HCEC 1CT (cell line): ENCODE measurements at regions not wholly inside any gene's neighbourhood (a gene's known extent, or its start where the extent isn't known, plus 50 kb on each side); places are given as distances from the start of the nearest gene placed in this dataset.

Experiments used
- DNase-seq: peaks from one replicate; pipeline ENCODE4 v3.0.0-alpha.2; 2017

DNA sequence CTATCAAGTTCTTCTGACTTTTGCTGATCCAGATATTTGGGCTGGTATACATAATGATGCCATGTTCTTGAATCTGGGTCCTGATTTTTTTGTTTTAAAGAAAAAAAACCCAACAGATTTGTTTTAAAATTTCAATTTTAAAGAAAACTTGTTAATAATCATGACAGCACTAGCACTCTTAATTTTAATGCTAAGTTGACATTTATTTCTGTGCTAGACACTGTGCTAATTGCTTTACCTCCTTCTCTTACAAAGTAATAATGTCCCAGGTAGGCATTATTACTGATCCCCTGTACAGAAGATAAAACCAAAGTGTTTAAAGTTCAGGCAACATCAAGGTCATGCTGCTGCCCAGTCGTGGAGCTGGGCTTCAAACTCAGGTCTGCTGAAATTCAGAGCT, 101.9 kb downstream of the ZNF608 start:
- DNase-seq: no peak

DNA sequence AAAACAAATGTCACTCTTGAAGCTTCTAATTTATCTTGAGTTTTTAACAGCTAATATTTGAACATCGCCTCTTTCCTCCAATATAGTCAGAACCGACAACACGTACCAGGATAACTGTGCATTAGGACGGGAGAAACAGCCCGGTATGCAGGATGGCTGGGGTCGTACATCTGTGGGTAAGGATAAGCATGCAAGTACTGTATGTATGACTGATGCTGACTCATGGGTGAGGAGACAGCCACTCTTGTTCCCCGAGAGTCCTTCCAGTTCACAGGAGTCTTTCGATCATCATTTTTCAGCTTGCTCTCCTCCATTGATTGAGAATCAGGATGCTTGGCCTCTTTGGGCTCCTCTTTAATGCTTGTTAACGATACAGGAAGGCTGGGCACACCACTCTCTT, 102.3 kb downstream of the ZNF608 start:
- peak; percentile 69 for DNase-seq

DNA sequence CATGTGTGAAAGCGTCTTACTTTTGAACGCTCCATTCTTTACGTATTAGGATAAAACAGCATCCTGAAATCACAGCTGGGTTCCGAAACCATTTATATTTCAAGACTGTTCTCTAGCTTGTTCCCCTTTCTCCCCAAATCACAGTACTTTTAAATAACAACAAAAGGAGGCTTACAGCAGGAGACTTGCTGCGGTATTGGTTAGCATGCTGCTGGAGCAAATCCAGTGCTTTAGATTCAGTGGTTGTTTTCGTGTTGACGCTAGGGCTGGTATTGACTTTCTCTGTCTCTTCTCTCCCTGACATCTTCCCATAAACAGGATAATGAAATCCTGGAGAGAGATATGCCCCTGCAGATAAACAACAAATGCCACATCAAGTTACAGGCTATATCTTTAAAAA, 103.1 kb downstream of the ZNF608 start:
- DNase-seq: no peak

DNA sequence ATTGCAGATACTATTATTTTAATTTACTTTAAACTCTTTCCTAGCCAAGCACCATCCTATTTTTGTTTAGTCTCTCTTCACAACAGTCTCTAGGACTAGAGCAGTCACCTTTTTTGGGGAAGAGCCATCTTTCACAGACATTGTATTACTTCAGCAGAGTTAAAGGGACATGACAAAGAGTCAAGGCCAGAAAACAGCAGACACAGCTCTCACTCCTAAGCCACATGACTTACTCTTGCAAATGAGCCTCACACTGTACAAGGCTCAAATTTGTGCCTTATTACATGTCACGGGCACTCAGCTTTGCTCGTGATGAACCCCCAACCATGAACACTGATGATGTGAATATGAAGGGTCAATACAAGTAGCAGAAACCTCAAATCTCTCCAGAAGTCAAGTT, 104.3 kb downstream of the ZNF608 start:
- no peak for DNase-seq

DNA sequence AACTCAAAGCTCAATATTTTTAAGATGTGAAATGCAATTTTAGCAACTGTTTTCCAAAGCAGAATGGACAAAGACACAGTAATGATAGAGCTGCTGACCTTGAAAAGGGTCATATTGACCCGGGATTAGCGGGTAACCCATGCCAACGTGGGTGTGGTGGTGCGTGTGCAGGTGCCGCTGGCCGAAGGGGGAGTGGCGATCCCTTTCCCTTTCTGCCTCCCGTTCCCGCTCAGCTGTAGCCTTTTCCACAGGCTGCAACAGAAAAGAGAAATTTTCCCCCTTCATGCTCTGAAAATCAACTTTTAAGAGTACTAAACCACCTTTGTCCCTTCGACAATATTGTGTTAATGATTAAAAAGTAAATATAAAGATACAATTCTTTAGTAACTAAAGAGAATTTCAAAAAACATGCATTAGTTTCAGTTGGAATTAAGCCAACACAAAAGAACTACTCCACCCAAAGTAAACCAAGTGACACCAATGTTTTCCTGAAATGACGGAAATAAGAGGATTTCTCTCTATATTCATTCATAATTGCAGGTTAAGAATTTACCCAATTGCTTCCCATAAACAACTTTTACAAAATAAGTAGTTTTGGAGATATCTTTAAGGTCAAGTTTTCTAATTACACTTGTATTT, 105.2 kb downstream of the ZNF608 start:
- DNase-seq: no peak

DNA sequence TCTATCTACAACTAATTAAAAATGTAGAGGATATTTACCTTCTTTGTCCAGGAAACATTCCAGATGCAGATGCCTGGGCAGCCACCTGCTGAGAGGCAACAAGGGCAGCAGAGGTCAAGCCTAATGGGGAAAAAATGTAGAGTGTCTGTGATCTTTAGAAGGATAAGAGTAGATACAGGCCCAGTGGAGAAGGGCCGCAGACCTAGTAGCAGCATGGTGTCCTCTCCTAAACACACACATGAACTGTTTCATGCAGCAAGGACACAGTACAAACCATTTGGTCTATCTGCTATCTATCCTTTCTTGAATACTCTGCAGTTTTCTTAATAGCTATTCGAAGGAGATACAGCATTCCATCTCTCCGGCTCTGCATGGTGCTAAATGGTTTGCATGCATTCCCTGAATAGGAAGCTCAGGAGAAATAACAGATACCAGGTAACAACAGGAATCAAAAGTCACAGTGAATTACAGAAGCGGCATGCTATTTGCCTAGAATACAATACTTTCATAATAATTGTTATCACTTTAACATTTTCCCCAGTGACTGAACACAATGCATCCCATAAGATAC, 107.3 kb downstream of the ZNF608 start:
- no peak for DNase-seq

DNA sequence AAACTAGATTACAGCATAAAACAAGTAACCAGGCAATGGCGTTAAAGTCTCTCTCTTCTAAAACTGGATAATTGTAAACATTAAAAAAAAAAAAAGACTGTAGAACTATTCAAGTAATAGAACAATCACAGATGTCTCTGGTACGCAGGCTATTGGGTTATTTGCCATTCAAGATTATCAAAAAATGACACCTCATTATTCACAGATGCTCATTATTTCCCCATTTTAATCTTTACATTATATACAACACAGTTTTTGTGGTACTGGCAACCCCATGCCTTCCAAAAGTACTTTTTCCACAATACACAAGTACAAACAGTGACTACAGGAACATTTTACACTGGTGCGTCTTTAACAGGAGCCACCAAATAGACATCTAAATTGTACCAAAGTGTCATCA, 109.4 kb downstream of the ZNF608 start:
- no peak for DNase-seq

DNA sequence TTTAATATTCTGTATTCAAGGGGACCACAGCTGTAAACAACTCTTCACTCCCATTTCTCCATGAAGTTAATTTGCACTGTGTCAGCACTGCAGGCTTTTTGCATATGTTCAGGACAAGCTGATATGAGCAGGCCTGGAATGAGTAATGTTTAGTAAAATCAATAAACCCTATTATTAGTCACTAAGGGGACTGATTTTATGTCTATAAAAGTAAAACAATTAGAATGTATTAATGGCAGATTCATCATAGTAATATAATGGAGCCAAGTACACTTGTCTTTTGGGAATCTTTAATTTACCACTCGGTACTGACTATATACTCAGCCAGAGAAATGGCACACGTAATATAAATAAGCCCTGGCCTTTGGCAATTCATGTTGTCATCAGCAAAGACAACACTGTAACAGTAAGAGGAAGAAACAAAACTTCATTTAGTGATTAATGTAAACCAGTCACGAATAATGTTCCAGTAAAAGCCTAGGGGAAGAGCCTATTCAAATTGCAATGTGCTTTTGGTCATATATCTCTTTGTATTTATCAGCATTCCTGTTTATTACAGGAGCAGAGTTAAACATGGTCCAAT, 111.6 kb downstream of the ZNF608 start:
- peak; percentile 74 for DNase-seq

DNA sequence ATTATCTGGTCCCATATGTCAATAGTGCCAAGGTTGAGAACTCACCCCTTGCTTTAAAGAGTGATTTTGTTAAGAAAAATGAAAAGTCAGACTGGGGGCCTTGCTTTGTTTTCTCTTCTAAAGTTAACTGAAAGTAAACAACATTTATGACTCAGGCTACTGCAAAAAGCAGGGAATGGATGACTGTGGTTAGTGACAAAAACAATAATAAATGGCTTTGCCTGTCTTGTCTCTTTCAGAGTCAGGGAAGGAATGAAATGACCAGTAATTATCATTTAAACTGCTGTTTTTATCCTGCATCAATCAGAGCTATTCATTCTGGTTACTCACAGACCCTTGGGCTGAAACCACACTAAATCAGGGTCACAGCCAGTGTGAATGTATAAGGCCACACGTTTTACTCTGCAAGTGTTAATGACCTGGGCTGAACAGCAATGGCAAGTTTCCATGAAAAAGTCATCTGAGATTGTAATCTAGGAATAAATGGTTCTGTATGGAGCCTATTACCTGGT, 112.2 kb downstream of the ZNF608 start:
- peak; percentile 73 for DNase-seq

DNA sequence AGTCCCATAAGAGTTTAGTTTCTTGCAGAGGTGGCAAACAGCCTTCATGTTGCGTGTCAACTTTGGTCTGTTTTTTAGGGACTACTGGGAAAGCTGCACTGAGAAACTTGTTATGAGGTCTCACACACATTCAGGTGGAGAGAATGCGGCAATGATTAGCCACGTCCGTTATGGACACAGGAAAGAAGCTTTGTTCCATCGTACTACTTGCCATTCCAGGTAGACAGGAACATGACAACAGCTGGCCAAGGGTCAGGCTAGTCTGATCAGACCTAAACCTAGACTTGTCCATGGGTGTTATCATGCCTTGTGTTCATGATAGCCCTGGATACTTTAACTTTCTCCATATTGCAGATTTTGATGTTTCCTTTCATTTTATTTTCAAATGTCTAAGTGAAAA, 113.2 kb downstream of the ZNF608 start:
- DNase-seq: no peak

DNA sequence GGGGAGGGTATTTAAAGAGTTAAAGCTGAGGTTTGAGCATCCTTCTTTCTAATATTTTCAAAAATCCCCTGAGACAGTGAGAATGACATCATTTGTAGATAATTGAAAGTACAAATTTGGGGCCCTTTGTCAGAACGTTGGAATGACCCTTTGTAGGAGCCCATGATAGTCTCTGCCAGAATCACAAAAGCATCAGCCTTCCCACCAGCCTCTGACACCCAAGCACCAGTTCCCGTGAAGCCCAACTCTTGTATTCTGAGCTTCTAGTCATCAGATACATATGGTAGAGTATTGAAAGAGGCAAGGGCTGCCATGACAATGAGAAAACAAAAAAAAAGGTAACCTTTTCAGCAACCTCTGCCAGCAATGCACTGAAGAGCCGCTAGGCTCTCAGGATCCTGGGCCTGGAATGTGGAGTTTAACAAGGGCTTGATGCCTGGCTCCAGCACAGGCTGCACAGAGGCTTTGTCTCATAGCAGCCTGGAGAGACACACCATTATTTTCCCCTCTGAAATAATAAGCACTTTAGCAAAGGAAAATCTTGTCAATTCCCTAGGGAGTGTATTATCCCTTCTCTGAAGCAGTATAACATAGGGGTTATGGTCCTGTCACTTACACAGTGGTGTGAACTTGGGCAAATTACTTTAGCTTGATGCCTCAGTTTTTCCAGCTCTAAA, 114.4 kb downstream of the ZNF608 start:
- DNase-seq: no peak

DNA sequence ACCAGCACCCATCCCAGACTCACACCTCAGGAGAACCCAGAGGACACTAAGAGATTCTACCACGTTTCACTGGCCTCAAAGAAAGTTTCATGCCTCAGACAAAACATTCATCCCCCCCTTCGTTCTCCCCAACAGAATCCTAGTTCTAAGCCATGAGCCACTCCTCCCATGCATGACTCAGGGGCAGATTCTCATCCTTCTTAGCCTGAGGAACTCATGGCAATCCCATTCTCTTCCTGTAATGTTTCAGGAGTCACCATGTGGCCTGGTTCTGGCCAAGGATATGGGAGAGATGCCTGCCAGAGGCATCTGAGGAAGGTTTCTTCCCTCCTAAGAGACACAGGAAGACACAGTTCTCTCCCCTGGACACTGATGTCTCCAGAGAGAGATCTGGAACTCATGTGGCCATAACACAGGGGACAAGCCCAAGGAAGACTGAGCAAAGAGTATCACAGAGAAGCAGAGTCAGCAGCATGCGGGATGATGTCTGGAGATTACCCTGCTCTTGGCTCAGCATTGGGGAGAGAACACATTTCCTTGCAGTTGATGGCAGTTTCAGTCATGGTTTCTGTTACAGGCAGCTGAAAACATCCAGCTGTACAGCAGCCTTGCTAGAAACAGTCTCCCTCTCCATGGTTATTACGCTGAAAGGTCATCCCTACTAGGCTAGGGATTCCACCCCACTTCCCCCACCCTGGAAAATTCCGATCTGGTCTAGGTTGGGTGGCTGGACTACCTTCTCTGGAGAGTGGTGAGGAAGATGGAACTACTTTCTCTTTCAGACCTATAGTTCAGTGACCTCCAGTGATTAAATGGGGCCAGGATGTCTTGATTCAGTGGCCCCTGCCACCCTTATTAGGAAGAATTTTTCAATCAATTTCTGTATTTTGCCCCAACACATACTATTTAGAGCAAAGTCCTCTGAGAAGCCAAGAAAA, 115.4 kb downstream of the ZNF608 start:
- DNase-seq: peak; percentile 51

DNA sequence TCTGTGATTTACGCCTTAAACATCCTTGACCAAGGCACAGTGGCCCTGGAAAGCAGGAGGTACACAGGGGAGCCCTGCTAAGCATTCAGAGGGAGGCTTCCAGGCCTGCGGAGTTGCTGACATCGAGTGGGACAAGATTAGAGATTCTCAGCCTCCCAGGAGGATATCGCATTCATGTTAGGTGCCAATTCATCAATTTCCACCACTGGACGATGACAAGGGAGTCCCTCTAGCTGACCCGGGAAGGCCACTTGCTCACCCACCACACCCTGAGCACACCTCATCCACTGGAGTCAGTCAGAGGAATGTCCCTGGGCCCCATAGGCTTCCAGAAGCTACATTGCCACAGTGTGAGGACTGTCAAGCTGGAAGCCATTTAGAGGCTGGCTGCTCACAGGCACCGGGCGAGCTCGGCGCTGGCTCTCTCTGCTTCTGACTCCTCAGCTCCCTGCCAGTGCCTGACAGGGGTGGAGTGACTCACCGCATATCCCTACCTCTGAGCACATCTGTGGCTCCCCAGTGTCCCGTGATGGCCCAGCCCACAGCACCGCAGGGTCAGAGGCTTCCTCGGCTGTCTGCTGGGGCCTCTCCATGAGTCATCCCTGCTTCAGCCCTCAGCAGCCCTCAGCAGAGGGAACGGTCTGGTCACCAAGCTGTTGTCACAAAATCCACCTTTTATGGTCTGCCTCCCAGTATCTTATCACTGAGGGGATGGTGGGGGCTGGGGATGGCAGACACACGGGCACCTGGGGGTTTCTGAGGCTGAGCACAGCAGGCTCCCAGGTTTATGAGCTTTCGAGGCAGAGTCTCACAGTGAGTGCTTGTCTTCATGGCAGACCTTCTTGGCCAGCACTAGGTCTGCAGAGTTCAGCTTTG, 117.5 kb downstream of the ZNF608 start:
- peak; percentile 98 for DNase-seq

DNA sequence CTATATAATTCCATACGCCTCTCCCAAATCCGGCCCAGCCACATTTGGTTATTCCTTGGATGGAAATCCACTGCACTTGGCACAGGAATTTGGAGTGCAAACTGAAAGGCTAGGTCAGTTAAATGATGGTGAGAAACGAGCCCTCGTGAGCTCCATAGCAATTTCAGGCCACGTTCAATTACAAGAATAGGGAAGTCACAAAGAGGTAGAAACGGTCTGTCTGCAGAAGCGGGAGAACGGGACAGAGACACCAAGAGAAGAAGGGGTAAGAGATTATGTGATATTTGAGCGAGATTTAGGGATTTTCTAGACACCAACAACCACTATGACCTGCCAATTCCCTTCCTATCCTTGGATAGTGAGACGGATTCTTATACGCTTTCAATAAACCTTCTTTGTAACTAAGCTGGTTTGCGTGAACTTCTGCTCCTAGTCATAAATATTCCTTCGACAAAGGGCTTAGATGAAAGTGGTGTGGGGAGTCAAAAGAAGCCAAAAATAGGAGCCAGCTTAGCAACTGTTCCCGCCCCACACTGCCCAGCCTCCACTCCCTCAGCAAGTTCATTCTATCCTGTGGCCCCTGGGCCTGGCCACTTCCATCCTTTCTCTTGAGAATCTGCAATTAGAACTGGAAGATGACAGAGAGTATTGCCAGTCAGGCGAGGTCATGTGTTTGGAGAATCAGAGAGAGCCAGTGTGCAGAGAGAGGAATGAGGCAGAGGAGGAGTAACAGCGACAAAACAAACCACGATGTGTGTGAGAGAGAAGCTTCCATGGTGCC, 118.4 kb downstream of the ZNF608 start:
- no peak for DNase-seq

DNA sequence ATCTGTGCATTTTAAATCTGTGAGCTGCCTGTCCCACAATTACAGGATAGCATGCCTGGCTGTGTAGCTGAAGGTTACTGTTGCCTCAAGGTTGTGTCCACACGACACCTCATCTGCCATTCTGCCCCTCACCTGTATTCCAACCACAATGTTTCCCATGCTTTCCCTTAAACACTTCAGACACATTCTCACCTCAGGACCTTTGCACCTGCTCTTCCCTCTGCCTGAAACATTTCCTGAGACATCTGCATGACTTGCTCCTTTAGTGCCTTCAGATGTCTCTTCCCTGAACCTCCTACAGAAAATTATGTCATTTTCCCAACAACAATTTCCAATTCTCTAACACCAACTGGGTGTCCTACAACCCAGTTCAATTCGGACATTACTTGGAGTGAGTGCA, 120.4 kb downstream of the ZNF608 start:
- DNase-seq: no peak

DNA sequence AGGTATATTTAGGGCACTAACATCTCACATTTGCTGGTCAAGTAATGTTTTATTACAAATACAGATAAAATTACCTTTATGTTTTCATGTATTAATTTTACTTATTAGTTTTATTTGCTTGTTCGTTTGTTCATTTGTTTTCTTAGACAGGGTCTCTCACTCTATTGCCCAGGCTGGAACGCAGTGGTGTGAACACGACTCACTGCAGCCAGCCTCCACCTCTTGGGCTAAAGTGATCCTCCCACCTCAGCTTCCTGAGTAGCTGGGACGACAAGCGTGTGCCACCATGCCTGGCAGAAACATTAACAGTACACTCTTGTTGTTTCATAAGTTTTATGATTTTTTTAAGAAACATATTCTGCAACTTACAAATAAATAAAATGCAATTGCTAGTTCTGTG, 123.2 kb downstream of the ZNF608 start:
- no peak for DNase-seq

DNA sequence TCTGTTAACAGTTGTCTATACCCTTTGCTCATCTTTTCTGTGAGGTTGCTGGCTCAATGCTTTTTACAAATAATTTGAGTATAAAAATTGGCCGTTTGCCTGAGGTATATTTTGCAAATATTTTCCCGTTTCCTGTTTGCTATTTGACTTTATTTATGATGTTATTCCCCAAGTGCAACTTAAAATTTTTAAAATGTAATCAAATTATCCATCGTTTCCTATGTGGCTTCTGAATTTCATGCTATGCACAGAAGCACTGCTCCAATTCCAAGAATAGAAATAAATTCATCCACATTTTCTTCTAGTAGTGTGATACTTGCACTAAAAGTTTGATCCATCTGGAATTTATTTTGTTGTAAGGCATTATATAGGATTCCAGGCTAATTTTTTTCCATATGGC, 123.6 kb downstream of the ZNF608 start:
- DNase-seq: no peak

DNA sequence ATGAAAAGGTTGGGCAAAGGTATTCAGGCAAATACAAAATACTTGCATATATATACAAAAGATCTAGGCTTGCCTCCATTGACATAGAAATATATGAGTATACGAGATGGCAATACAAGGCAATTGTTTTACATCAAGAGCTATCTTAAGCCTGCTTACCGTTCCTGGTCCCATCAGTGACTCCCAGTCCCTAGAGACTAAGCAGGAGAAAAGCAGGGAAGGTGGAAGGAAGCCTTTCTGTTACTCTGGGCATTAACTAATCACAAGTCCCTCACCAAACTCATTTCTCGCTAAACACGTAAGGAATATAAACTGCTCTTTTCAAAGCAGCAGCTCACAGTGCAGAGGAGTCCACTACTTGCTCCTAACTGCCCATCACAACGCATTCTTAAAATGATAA, 125.2 kb downstream of the ZNF608 start:
- DNase-seq: no peak

DNA sequence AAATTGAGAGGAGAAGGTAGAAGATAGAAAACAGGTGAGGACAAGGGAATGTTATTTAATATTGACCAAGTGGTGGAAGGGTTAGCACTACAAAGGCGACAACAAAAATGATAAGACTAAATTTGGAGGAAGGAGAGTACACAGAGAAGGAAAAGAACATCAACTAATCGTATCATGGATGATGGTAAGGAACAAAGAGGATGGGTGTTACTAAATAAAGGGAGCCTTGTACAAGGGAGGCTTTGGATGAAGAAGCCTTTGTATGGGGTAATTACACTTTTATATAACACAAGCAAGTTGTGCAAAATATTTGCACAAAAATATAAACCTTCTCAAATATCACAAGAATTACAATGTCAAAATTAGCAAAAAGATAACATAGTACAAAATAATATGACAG, 125.7 kb downstream of the ZNF608 start:
- DNase-seq: no peak

DNA sequence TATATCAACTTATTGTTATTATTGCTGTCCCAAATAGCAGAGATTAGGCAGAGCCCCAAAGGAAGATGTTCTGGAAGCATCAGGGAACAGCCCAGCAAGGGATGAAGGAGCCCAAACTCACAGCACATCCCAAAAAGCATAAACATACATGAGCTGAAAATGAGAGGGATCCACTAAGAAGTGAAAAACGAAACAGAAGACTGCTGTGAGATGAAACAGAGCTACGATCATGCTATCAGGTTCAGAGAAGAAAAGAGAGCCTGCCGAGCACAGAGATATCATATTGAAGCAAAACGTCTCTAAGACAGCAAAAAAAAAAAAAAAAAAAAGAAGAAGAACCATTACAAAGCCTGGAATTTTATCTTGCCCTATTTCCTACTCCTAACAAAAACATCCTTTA, 127.3 kb downstream of the ZNF608 start:
- no peak for DNase-seq

DNA sequence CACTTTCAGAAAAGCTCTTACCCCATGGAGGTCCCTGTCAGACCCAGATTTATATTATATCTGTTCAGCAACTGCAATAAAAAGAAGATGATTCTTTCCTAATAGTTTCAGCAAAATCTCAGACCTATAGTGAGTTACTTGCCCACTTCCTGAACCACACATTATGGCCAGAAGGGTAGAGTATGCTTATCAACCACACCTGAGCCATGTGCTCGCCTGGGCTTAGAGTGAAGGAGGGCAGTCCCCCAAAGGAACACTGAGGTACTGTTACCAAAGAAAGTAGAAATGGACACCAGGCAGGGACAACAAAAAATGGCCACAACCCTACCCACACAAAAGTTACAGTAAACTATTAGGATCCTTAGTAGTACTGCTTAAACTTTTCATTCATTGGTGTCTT, 128.7 kb downstream of the ZNF608 start:
- no peak for DNase-seq
